Activated naive CD8-positive, alpha-beta T cell treated with anti-CD3 and anti-CD28 coated beads for 36 hours (primary cell): ENCODE measurements at regions not wholly inside any gene's neighbourhood (a gene's known extent, or its start where the extent isn't known, plus 50 kb on each side); places are given as distances from the start of the nearest gene placed in this dataset.
"Not testable (repeated sequence)": the region's sequence is repeated elsewhere in the genome, so short reads cannot be mapped to it uniquely, and the experiment has no call there.

Source experiments
- DNase-seq: peaks from one replicate; pipeline ENCODE4 v3.0.0; 2021
- H3K27ac Mint-ChIP-seq: one replicate; pipeline ENCODE4 v1.8.0; 2022; ENCODE audit warnings: mild to moderate bottlenecking, moderate library complexity, mixed read lengths
- H3K27me3 Mint-ChIP-seq: one replicate; pipeline ENCODE4 v1.8.0; 2022; ENCODE audit warnings: mild to moderate bottlenecking, mixed read lengths
- H3K36me3 Mint-ChIP-seq: one replicate; pipeline ENCODE4 v1.8.0; 2021; ENCODE audit warnings: mild to moderate bottlenecking, mixed read lengths
- H3K4me1 Mint-ChIP-seq: one replicate; pipeline ENCODE4 v1.8.0; 2021; ENCODE audit warnings: mixed read lengths
- H3K4me3 Mint-ChIP-seq: one replicate; pipeline ENCODE4 v1.8.0; 2022; ENCODE audit warnings: mild to moderate bottlenecking, moderate library complexity, mixed read lengths
- H3K9me3 Mint-ChIP-seq: one replicate; pipeline ENCODE4 v1.8.0; 2022; ENCODE audit warnings: mixed read lengths

DNA sequence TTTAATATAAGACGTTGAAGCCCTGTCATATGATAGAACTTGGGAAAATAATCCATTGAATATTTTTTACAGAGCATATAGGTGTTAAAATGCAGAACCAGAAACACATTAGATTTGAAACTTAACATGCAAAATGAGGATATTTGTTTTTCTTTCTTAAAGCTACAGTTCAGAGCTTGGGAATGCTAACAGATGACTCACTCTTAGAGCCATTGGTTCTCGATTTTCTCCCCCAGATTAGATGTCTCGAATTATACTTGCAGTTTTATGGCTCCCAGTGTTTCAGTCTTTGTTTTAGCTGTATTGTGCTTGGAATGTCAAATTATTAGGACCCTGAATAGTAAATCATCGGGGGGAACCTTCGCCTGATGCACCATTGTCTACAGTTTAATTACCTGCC lies 575.7 kb upstream of the ZP4 start:
- H3K4me1 Mint-ChIP-seq: no peaks in the 10 kb centered on the region
- H3K9me3 Mint-ChIP-seq: peaks cover 7% of the 10 kb centered on the region
- no peak for DNase-seq
- no peak overlapping the region for H3K27ac Mint-ChIP-seq
- H3K27me3 Mint-ChIP-seq: no peaks in the 10 kb centered on the region
- H3K4me3 Mint-ChIP-seq: no peak overlapping the region
- no peaks in the 10 kb centered on the region for H3K36me3 Mint-ChIP-seq

DNA sequence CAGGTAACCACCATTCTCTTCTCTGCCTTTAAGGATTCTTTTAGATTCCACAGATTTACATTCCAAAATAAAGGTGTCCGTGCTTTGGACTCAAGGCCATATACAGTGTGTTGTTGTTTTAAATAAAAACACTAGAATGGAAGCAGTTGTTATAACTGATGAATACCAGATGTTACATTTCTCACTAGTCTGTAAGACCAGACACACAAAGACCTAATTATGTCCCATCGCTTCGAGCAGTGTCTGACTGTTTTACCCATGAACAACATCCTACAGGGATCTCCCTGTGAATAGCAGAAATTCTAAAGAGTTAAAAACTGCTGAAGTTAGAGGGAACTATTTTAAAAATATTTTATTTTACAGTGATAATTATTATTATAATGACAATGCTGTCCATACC lies 574.7 kb upstream of the ZP4 start:
- Mint-ChIP-seq H3K27ac (no peak overlapping the region), H3K9me3 (peaks cover 7% of the 10 kb centered on the region), H3K27me3 (no peaks in the 10 kb centered on the region), H3K4me1 (no peaks in the 10 kb centered on the region), H3K36me3 (no peaks in the 10 kb centered on the region), H3K4me3 (no peak overlapping the region)
- no peak for DNase-seq

DNA sequence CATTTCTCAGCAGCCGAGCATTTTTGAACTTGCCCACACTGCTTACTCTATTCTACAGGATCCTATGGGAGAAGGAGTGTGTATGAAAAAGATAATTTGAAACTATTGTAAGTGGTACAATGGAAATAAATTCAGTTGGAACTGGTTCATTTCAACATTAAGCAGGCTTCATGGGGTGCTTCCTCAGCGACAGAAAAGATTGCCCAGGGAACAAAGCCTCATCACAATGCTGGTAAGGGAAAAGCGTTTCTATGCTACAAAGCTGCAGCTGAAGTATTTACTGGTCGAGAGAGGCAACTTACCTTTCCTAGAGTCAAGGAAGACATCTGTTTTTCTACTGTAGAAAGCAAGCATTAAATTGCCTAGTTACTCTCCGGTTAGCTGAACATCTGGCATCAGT lies 568.2 kb upstream of the ZP4 start:
- Mint-ChIP-seq H3K27ac (no peak overlapping the region), H3K9me3 (peaks cover 3% of the 10 kb centered on the region), H3K36me3 (no peaks in the 10 kb centered on the region), H3K4me3 (no peak overlapping the region), H3K27me3 (no peaks in the 10 kb centered on the region), H3K4me1 (no peaks in the 10 kb centered on the region)
- no peak for DNase-seq

DNA sequence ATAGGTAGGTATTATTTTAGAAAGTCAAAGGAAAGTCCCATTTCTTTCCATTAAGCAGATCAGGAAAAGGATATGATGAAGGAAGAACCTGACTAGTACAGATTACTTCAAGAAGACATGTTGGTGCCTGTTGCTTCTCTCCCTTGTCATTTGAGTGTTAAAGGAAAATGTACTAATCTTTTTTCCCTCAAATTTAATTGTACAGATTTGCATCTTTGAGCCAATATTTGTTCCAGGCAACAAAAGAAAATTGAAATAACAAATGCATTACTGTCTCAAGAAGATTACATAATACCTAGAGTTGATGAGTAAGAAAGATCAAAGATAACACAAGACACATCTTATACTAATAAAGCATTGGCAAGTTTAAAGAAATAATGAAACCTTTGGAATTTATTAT lies 566.9 kb upstream of the ZP4 start:
- Mint-ChIP-seq H3K9me3 (peaks cover 1% of the 10 kb centered on the region), H3K27me3 (no peaks in the 10 kb centered on the region), H3K4me3 (no peak overlapping the region), H3K4me1 (no peaks in the 10 kb centered on the region), H3K36me3 (no peaks in the 10 kb centered on the region), H3K27ac (no peak overlapping the region)
- DNase-seq: no peak

DNA sequence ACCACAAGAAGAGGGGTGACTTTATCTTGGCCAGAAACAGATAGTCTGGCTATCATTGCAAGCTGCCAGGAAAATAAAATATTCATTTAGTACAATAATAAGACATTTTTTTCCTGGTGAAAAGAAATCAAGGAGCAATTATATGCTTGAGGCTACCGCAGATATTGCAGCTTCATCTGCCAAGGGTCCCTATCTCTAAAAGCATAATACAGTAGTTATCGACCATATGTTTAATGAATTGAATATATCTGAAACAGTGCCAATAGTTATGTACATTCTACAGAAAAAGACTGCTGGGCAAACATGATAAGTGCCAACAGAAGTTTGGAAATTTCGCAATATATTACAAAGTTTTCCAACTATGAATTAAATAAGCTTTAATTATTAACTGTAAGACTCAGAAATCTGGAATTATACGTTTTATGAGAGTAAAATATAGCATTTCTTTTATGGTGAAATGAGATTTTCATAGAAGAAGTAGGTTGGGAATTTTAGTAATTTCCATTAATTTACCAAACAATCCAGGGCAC lies 561.1 kb upstream of the ZP4 start:
- Mint-ChIP-seq H3K4me1 (no peaks in the 10 kb centered on the region), H3K27me3 (no peaks in the 10 kb centered on the region), H3K4me3 (no peak overlapping the region)

DNA sequence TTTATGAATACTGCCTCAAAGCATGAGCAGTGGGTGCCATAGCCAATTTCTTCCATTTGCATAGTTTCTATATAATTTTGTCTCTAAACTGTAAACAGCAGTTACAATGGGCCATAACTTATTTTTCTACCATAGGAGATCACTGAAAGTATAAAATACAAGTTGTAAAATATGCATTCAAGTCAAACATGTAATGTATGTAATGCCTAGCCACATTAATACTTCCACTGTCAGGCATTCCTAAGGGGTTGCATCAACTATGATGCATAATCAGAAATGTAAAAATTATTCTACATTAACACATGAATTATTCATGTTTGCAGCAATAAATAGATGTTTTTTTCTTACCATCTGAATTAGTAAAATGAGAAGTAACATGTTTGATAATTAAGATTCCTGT lies 560.3 kb upstream of the ZP4 start:
- no peaks in the 10 kb centered on the region for H3K4me1 Mint-ChIP-seq

More for the DNA sequence above, 561.1 kb upstream of the ZP4 start:
- Mint-ChIP-seq H3K9me3 (no peaks in the 10 kb centered on the region), H3K36me3 (no peaks in the 10 kb centered on the region), H3K27ac (no peak overlapping the region)
- DNase-seq: no peak

DNA sequence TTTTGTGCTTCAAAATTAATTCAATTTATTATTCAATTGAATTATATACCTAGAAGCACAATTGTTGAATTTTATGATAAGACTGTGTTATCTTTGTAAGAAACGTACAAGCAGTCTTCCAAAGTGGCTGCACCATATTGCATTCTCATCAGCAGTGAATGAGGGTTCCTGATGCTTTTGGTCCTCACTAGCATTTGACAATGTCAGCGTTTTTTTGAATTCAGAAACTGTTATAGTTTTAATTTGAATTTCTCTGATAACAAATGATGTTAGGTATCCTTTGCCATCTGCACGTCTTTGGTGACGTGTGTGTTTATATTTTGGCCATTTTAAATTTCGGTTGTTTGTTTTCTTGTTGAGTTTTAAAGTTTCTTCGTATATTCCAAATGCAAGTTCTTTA lies 553.0 kb upstream of the ZP4 start:
- no peaks in the 10 kb centered on the region for H3K4me1 Mint-ChIP-seq

More for the DNA sequence above, 560.3 kb upstream of the ZP4 start:
- no peak overlapping the region for H3K4me3 Mint-ChIP-seq
- H3K9me3 Mint-ChIP-seq: no peaks in the 10 kb centered on the region
- no peak overlapping the region for H3K27ac Mint-ChIP-seq
- no peaks in the 10 kb centered on the region for H3K27me3 Mint-ChIP-seq
- H3K36me3 Mint-ChIP-seq: no peaks in the 10 kb centered on the region
- no peak for DNase-seq

DNA sequence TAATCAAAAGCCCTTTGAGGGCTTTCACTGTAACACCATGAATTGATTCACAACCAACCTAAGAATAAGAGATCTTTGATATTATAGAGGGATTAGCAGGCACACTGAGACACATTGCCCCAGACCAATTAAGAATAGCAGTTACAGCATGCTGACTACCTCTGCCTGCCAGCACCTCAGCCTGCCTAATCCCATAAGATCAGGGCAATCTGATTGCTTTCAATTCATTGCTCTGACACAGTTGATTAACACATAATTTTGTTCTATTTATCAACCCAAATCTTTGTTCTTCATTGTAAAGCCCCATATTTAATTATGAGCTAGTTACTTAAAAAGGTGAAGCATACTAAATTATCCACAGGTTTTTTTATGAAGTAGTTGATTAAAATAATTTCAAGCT lies 548.8 kb upstream of the ZP4 start:
- Mint-ChIP-seq H3K27ac (no peak overlapping the region), H3K9me3 (no peaks in the 10 kb centered on the region), H3K4me1 (no peaks in the 10 kb centered on the region), H3K36me3 (no peaks in the 10 kb centered on the region), H3K4me3 (no peak overlapping the region), H3K27me3 (no peaks in the 10 kb centered on the region)
- DNase-seq: no peak

More for the DNA sequence above, 553.0 kb upstream of the ZP4 start:
- Mint-ChIP-seq H3K36me3 (no peaks in the 10 kb centered on the region), H3K27ac (no peak overlapping the region), H3K4me3 (no peak overlapping the region), H3K27me3 (no peaks in the 10 kb centered on the region), H3K9me3 (no peaks in the 10 kb centered on the region)
- no peak for DNase-seq

DNA sequence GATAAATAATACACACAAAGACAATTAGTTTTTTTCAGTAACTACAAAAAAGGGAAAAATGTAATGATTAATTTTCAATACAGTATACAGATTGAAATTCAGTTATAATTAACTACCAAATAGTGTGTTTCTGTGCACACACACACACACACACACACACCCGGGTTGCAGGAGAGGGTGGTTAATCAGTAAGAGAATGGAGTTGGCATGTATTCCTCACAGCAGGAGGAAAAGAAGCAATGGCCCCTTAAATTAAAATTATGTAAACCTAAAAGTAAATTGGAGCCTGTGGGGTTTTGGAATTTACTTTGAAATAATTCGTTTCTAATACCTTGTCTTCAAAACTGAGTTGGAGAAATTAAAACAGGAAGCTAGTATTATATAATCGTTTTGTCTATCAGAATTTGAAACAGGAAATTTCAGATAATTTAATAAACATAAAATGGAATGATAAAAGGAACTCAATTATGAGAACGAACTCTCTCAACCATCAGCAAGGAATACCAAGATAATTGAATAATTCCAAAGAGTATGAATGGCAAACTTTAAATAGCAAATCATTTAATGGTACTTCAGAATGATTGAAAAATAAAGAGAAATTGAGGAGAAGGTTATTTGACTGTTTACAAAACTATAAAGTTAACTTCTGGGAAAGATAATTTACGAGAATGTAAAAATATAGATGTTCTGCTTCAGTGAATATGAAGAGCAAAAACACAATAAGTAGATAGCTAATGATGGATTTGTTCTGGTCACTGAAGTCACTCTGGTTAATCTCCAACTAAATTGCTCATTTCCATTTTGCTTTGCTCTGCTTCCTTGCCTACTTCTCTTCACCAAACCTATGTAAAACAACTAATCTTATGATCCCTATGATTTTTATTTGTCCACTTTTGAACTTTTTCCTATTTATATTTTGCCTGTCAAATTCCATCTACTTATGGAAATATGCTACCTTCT lies 547.9 kb upstream of the ZP4 start:
- no peaks in the 10 kb centered on the region for H3K27me3 Mint-ChIP-seq
- H3K4me3 Mint-ChIP-seq: no peak overlapping the region
- no peaks in the 10 kb centered on the region for H3K4me1 Mint-ChIP-seq
- DNase-seq: no peak
- no peak overlapping the region for H3K27ac Mint-ChIP-seq
- H3K36me3 Mint-ChIP-seq: no peaks in the 10 kb centered on the region
- no peaks in the 10 kb centered on the region for H3K9me3 Mint-ChIP-seq

DNA sequence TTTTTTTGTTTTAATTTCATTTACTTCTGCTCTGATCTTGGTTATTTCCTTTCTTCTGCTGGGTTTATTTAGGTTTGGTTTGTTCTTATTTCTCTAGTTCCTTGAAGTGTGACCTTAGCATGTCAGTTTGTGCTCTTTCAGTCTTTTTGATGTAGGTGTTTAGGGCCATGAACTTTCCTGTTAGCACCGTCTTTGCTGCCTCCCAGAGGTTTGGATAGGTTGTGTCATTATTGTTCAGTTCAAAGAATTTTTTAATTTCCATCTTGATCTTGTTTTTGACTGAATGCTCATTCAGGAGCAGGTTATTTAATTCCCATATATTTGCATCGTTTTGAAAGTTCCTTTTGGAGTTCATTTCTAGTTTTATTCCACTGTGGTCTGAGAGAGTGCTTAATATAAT lies 539.0 kb upstream of the ZP4 start:
- H3K27ac Mint-ChIP-seq, H3K4me3 Mint-ChIP-seq: not testable (repeated sequence)

DNA sequence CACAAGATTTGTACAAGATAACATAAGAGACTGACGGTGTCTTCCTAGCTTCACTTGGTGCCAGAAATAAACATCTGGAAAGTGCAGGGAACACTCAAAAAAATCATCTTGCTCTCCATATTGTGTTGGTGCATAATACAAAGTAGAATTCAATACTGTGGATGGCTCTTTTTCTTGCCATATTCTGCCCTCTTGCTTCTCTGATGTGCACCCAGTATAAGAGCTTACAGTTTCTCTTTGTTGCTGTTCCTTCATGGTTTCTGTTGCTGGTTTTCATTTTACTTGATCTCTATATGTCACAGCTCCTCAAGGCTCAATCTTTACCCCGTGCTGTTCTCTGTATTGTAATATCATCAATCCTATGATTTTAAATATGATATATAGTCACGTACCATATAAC lies 528.5 kb upstream of the ZP4 start:
- no peak for DNase-seq
- H3K9me3 Mint-ChIP-seq: no peaks in the 10 kb centered on the region
- no peaks in the 10 kb centered on the region for H3K36me3 Mint-ChIP-seq
- no peak overlapping the region for H3K4me3 Mint-ChIP-seq
- H3K27me3 Mint-ChIP-seq: no peaks in the 10 kb centered on the region
- H3K27ac Mint-ChIP-seq: no peak overlapping the region
- no peaks in the 10 kb centered on the region for H3K4me1 Mint-ChIP-seq

More for the DNA sequence above, 539.0 kb upstream of the ZP4 start:
- not testable (repeated sequence) for H3K9me3 Mint-ChIP-seq, H3K4me1 Mint-ChIP-seq, H3K36me3 Mint-ChIP-seq, DNase-seq, H3K27me3 Mint-ChIP-seq

DNA sequence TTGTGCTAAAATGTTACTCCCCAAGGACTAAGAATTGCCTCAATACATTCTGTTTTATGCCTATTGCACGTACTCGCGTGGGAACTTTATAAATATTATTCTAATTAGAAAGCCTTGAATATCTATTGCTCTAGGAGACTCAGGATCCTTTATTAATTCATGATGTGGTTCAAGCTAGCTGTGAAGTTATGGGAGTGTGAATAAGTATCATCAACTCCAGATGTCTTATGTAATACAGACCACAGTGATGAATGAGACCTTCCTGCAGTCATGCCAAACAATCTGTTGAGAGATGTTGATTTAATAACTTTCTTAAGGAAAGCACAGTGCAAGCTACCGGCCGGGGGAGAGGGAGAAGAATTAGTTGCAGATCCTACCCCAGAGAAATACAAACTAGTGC lies 519.2 kb upstream of the ZP4 start:
- Mint-ChIP-seq H3K4me1 (no peaks in the 10 kb centered on the region), H3K9me3 (no peaks in the 10 kb centered on the region), H3K36me3 (no peaks in the 10 kb centered on the region), H3K27ac (no peak overlapping the region), H3K4me3 (no peak overlapping the region), H3K27me3 (no peaks in the 10 kb centered on the region)
- no peak for DNase-seq

DNA sequence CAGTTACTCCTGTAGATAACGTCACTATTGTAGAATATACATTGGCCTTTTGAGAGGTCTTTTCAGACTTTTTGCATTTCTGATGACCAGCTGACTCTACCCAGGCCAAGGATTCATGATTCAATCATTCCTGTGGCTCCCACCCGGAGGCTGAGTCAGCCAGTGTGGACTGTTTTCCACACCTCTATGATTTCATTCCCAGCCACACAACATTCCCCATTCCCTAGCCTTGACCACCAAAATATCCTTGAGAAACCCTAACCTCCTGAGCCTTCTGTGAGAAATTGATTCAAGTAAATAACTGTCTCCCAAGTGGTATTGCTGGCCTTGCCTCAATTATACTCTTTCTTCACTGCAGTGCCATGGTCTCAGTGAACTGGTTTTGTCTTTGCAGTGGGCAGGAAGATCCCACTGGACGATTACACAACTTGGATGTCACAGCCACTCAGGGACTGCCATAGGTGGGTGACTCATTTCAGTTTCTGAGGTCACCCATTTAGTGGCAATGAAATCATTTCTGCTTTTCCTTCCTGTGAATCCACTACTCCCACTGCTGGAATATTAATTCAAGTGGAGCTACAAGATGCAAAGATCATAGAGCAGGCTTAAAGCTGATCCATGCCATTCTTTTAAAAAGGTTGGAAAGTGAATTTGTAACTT lies 518.6 kb upstream of the ZP4 start:
- H3K27ac Mint-ChIP-seq: no peak overlapping the region
- H3K4me1 Mint-ChIP-seq: no peaks in the 10 kb centered on the region
- H3K4me3 Mint-ChIP-seq: no peak overlapping the region
- no peaks in the 10 kb centered on the region for H3K36me3 Mint-ChIP-seq
- no peak for DNase-seq
- no peaks in the 10 kb centered on the region for H3K9me3 Mint-ChIP-seq
- no peaks in the 10 kb centered on the region for H3K27me3 Mint-ChIP-seq

DNA sequence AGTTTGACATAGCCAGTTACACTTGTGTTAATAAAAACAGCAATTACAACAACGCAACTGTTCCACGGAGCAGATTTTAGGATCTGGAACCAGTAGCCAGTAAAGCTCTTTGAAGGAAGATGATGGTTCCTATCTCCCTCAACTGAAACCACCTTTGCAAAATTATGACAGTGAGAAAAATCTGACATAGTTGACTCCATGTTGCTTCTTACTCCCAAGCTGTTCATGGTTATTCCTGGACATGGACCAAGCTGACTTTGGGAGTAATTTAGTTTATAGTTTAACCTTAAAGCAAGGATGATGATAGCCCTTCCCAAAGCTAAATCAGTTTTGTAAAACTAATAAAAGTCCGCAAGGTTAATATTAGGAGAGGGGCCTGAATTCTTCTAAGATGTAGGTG lies 518.0 kb upstream of the ZP4 start:
- Mint-ChIP-seq H3K4me3 (no peak overlapping the region), H3K27ac (no peak overlapping the region), H3K36me3 (no peaks in the 10 kb centered on the region), H3K27me3 (no peaks in the 10 kb centered on the region), H3K9me3 (no peaks in the 10 kb centered on the region), H3K4me1 (no peaks in the 10 kb centered on the region)
- no peak for DNase-seq

DNA sequence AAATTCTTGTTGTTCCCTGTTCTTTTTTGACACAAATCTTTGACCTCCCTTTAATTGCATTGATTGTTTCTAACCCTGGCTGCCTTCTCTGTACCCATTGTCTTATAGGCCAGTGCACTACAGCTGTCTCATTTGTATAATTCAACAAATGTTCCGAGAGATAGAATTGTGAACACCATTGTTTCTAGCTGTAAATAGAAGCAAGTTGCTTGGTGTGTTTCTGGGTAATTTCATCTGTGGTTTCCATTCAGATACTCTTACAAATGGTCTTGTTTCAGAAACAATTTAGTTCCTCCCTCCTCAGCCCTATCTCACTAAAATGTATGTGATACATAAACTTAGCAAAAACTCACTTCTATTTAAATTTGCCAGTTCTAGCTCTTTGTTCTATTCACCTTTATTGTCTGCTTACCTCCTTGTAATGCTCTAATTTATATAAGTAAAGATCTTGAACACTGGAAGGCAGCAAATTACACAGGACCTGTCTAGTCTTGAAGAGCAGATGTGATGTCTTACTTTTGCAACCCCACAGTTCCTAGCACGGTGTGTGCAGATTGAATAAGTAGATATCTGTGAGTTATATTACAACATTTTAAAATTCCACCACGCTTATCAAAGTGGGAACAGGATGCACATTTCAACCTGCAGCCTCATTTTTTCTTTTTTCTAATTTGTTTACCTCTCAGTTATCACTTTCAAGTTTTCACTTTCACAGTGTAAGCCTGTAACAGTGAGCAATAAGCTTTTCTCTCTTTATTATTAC lies 515.6 kb upstream of the ZP4 start:
- no peak overlapping the region for H3K4me3 Mint-ChIP-seq
- no peaks in the 10 kb centered on the region for H3K36me3 Mint-ChIP-seq
- no peaks in the 10 kb centered on the region for H3K27me3 Mint-ChIP-seq
- DNase-seq: no peak
- no peak overlapping the region for H3K27ac Mint-ChIP-seq
- H3K4me1 Mint-ChIP-seq: no peaks in the 10 kb centered on the region
- no peaks in the 10 kb centered on the region for H3K9me3 Mint-ChIP-seq
